DOHH2 (cell line): ENCODE measurements at regions not wholly inside any gene's neighbourhood (a gene's known extent, or its start where the extent isn't known, plus 50 kb on each side); places are given as distances from the start of the nearest gene placed in this dataset.

Experiments
- H3F3A ChIP-seq: fragments of 200-600 bp; sonication (generic), shearing (Covaris generic); 2 replicates; pipeline ENCODE4 v1.6.0; 2016; ENCODE audit warnings: antibody characterized with exemption, mild to moderate bottlenecking; ENCODE audit not compliant: control insufficient read depth, insufficient read depth
- H3K27ac ChIP-seq: fragments of 200-600 bp; sonication (generic); 2 replicates; pipeline ENCODE4 v1.5.1; 2014; ENCODE audit warnings: low read depth, mild to moderate bottlenecking, low read length, moderate library complexity
- H3K27me3 ChIP-seq: fragments of 200-600 bp; sonication (generic); 2 replicates; pipeline ENCODE4 v1.6.1; 2014; ENCODE audit warnings: mild to moderate bottlenecking, low read length, mixed read lengths; ENCODE audit not compliant: control insufficient read depth
- H3K36me3 ChIP-seq: fragments of 200-600 bp; sonication (generic); 2 replicates; pipeline ENCODE4 v1.6.1; 2014; ENCODE audit warnings: mild to moderate bottlenecking, low read length, moderate library complexity, mixed read lengths; ENCODE audit not compliant: control insufficient read depth
- H3K4me1 ChIP-seq: fragments of 200-600 bp; sonication (generic); 2 replicates; pipeline ENCODE4 v1.6.1; 2014; ENCODE audit warnings: mild to moderate bottlenecking, low read length, mixed read lengths; ENCODE audit not compliant: control insufficient read depth
- H3K4me2 ChIP-seq: fragments of 200-600 bp; sonication (generic); 2 replicates; pipeline ENCODE4 v1.6.0; 2014; ENCODE audit warnings: mild to moderate bottlenecking, low read length, moderate library complexity
- H3K4me3 ChIP-seq: fragments of 200-600 bp; sonication (generic); 2 replicates; pipeline ENCODE4 v1.5.1; 2014; ENCODE audit warnings: mild to moderate bottlenecking, low read length, mixed read lengths
- H3K79me2 ChIP-seq: fragments of 200-600 bp; sonication (generic); 2 replicates; pipeline ENCODE4 v1.6.1; 2014; ENCODE audit warnings: mild to moderate bottlenecking, low read length, mixed read lengths; ENCODE audit not compliant: control insufficient read depth
- H3K9me2 ChIP-seq: fragments of 200-600 bp; sonication (generic); replicated peaks from 2 replicates; pipeline ENCODE4 v1.6.1; 2014; ENCODE audit warnings: mild to moderate bottlenecking, low read length, mixed read lengths; ENCODE audit not compliant: control insufficient read depth
- H3K9me3 ChIP-seq: fragments of 200-600 bp; sonication (generic); 2 replicates; pipeline ENCODE4 v1.6.1; 2014; ENCODE audit warnings: antibody characterized with exemption, low read length, mixed read lengths; ENCODE audit not compliant: control insufficient read depth, insufficient read depth
- H4K20me1 ChIP-seq: fragments of 200-600 bp; sonication (generic); 2 replicates; pipeline ENCODE4 v1.6.0; 2014; ENCODE audit warnings: low read depth, mild to moderate bottlenecking, antibody characterized with exemption, low read length, moderate library complexity; ENCODE audit not compliant: control insufficient read depth, insufficient read depth
- CTCF ChIP-seq: fragments of 200-600 bp; sonication (generic); IDR thresholded peaks from one replicate; pipeline ENCODE4 v1.5.1; 2014; ENCODE audit warnings: antibody characterized with exemption, mild to moderate bottlenecking, low read depth, low read length; ENCODE audit not compliant: poor library complexity, severe bottlenecking
- EZH2phosphoT487 ChIP-seq: fragments of 200-600 bp; sonication (generic); IDR thresholded peaks from 2 replicates; pipeline ENCODE4 v1.6.1; 2017; ENCODE audit warnings: borderline replicate concordance, mild to moderate bottlenecking, antibody characterized with exemption, low read length, moderate library complexity, mixed read lengths

- no peak overlapping the region for H3K4me2 ChIP-seq
- TF ChIP-seq CTCF, result no peak
- no peak for TF ChIP-seq EZH2phosphoT487
- H3K4me3 ChIP-seq, result no peak overlapping the region
- H3K9me2 ChIP-seq, result no peaks in the 10 kb centered on the region
- H3K79me2 ChIP-seq, result no peaks in the 10 kb centered on the region
- H3F3A ChIP-seq, result no peaks in the 10 kb centered on the region
- H3K27me3 ChIP-seq, result no peaks in the 10 kb centered on the region
- no peaks in the 10 kb centered on the region for H3K4me1 ChIP-seq
- no peaks in the 10 kb centered on the region for H3K9me3 ChIP-seq
- no peak overlapping the region for H3K27ac ChIP-seq
- no peaks in the 10 kb centered on the region for H3K36me3 ChIP-seq
- H4K20me1 ChIP-seq, result no peaks in the 10 kb centered on the region
Measured at GRCh38 chr5:157990583-157991181, 131.7 kb upstream of the CLINT1 start.

GRCh38 chr5:157989296-157989695, 130.4 kb upstream of the CLINT1 start:
- TF ChIP-seq CTCF, result no peak
- TF ChIP-seq EZH2phosphoT487, result no peak
- Histone ChIP-seq H3K4me1 (no peaks in the 10 kb centered on the region), H3K27ac (no peak overlapping the region), H3F3A (no peaks in the 10 kb centered on the region), H3K79me2 (no peaks in the 10 kb centered on the region), H3K9me3 (no peaks in the 10 kb centered on the region), H3K4me2 (no peak overlapping the region), H3K9me2 (no peaks in the 10 kb centered on the region), H3K27me3 (no peaks in the 10 kb centered on the region), H3K36me3 (no peaks in the 10 kb centered on the region), H3K4me3 (no peak overlapping the region), H4K20me1 (no peaks in the 10 kb centered on the region)

- TF ChIP-seq EZH2phosphoT487 (no peak), CTCF (no peak)
- H3K27ac ChIP-seq, result no peak overlapping the region
- H3K36me3 ChIP-seq, result no peaks in the 10 kb centered on the region
- H3K9me2 ChIP-seq, result no peaks in the 10 kb centered on the region
- H3F3A ChIP-seq, result no peaks in the 10 kb centered on the region
- no peaks in the 10 kb centered on the region for H3K4me1 ChIP-seq
- H3K27me3 ChIP-seq, result no peaks in the 10 kb centered on the region
- no peaks in the 10 kb centered on the region for H3K79me2 ChIP-seq
- H3K9me3 ChIP-seq, result no peaks in the 10 kb centered on the region
- no peaks in the 10 kb centered on the region for H4K20me1 ChIP-seq
- no peak overlapping the region for H3K4me2 ChIP-seq
- H3K4me3 ChIP-seq, result no peak overlapping the region
Measured at GRCh38 chr5:157987259-157987658, 128.3 kb upstream of the CLINT1 start.
